CD14-positive monocyte (primary cell): ENCODE measurements at regions not wholly inside any gene's neighbourhood (a gene's known extent, or its start where the extent isn't known, plus 50 kb on each side); places are given as distances from the start of the nearest gene placed in this dataset.

Experiments used
- DNase-seq, 3 donors: peaks; one replicate each; pipeline ENCODE4 v3.0.0-alpha.2; 2011 to 2022
- H2AFZ ChIP-seq: 2 replicates; pipeline ENCODE4 v1.6.0; 2012; ENCODE audit warnings: mild to moderate bottlenecking, low read depth, low read length, inconsistent platforms; ENCODE audit not compliant: insufficient read depth, poor library complexity, severe bottlenecking
- H3K27ac ChIP-seq, 2 donors: 1 replicate in 1 of 2; 2 replicates in 1 of 2; pipeline ENCODE4 v1.5.1; 2012 to 2013; ENCODE audit warnings: low read length in 2 of 2, control low read depth in 1 of 2, inconsistent platforms in 1 of 2, low read depth in 1 of 2, mild to moderate bottlenecking in 1 of 2
- H3K27me3 ChIP-seq, 2 donors: one replicate each; pipeline versions ENCODE4 v1.6.0 to v1.6.1; 2011 to 2013; ENCODE audit warnings: low read length in 2 of 2; ENCODE audit not compliant: control insufficient read depth in 2 of 2, insufficient read depth in 2 of 2
- H3K36me3 ChIP-seq, 2 donors: replicated peaks in 1 of 2; 1 replicate in 1 of 2; 2 replicates in 1 of 2; pipeline versions ENCODE4 v1.5.1 to v1.6.1; 2012 to 2013; ENCODE audit warnings: low read length in 2 of 2, control low read depth in 1 of 2, inconsistent platforms in 1 of 2, mild to moderate bottlenecking in 1 of 2; ENCODE audit not compliant: insufficient read depth in 2 of 2, control insufficient read depth in 1 of 2
- H3K4me1 ChIP-seq, 2 donors: 1 replicate in 1 of 2; 2 replicates in 1 of 2; pipeline versions ENCODE4 v1.5.1 to v1.6.1; 2012 to 2013; ENCODE audit warnings: low read length in 2 of 2, control low read depth in 1 of 2, inconsistent platforms in 1 of 2, mild to moderate bottlenecking in 1 of 2, moderate library complexity in 1 of 2; ENCODE audit not compliant: insufficient read depth in 2 of 2, control insufficient read depth in 1 of 2
- H3K4me2 ChIP-seq: replicated peaks from 2 replicates; pipeline ENCODE3; 2012; ENCODE audit warnings: low read length, moderate library complexity, mild to moderate bottlenecking; ENCODE audit not compliant: poor library complexity, severe bottlenecking; ENCODE audit errors: extremely low read depth
- H3K4me3 ChIP-seq, 3 experiments: fragments of 200-600 bp in 1 of 3; sonication (generic) in 1 of 3; replicated peaks in 1 of 3; 1 replicate in 2 of 3; 2 replicates in 1 of 3; pipeline ENCODE4 v1.5.1; 2011 to 2013; ENCODE audit warnings: low read length in 3 of 3, mild to moderate bottlenecking in 3 of 3, control low read depth in 2 of 3, low read depth in 2 of 3, inconsistent platforms in 1 of 3, moderate library complexity in 1 of 3
- H3K79me2 ChIP-seq: 2 replicates; pipeline ENCODE4 v1.6.0; 2012; ENCODE audit warnings: mild to moderate bottlenecking, control low read depth, inconsistent platforms, low read length, moderate library complexity; ENCODE audit not compliant: insufficient read depth
- H3K9ac ChIP-seq: 2 replicates; pipeline ENCODE4 v1.6.0; 2017; ENCODE audit warnings: low read length, mild to moderate bottlenecking; ENCODE audit not compliant: insufficient read depth, poor library complexity, severe bottlenecking
- H3K9me3 ChIP-seq, 2 donors: replicated peaks in 1 of 2; 1 replicate in 1 of 2; 2 replicates in 1 of 2; pipeline versions ENCODE4 v1.5.1 to v1.6.1; 2012 to 2013; ENCODE audit warnings: low read length in 2 of 2, control low read depth in 1 of 2; ENCODE audit not compliant: control insufficient read depth in 1 of 2, insufficient read depth in 1 of 2
- H4K20me1 ChIP-seq: 2 replicates; pipeline ENCODE4 v1.6.0; 2012; ENCODE audit warnings: mild to moderate bottlenecking, low read length, control low read depth, moderate library complexity; ENCODE audit not compliant: insufficient read depth
- H3K27ac Mint-ChIP-seq, 7 donors: one replicate each; pipeline ENCODE4 v1.8.0; 2020; ENCODE audit warnings: mild to moderate bottlenecking in 7 of 7, mixed read lengths in 7 of 7, moderate library complexity in 6 of 7, inconsistent platforms in 2 of 7
- H3K27me3 Mint-ChIP-seq, 3 donors: one replicate each; pipeline ENCODE4 v1.8.0; 2021 to 2022; ENCODE audit warnings: low read depth in 3 of 3, mild to moderate bottlenecking in 3 of 3, mixed read lengths in 3 of 3, moderate library complexity in 3 of 3, inconsistent platforms in 1 of 3
- H3K36me3 Mint-ChIP-seq, 2 donors: one replicate each; pipeline ENCODE4 v1.8.0; 2020; ENCODE audit warnings: mixed read lengths in 2 of 2, inconsistent platforms in 1 of 2, mild to moderate bottlenecking in 1 of 2
- H3K4me1 Mint-ChIP-seq: one replicate; pipeline ENCODE4 v1.8.0; 2020; ENCODE audit warnings: mild to moderate bottlenecking, mixed read lengths
- H3K4me3 Mint-ChIP-seq, 2 donors: one replicate each; pipeline ENCODE4 v1.8.0; 2020; ENCODE audit warnings: mild to moderate bottlenecking in 2 of 2, mixed read lengths in 2 of 2, moderate library complexity in 1 of 2
- H3K9me3 Mint-ChIP-seq, 7 donors: one replicate each; pipeline ENCODE4 v1.8.0; 2020 to 2022; ENCODE audit warnings: mixed read lengths in 7 of 7, mild to moderate bottlenecking in 6 of 7, moderate library complexity in 6 of 7, inconsistent platforms in 2 of 7
- CTCF ChIP-seq: fragments of 200-600 bp; IDR thresholded peaks from one replicate; pipeline ENCODE4 v1.8.0; 2022; ENCODE audit warnings: antibody characterized with exemption, mild to moderate bottlenecking
- WGBS: methylation state at CpG from one replicate; pipeline ENCODE4 v1.1.5; 2013; ENCODE audit warnings: missing lambda C conversion rate; ENCODE audit not compliant: insufficient coverage; 5-methylcytosine and 5-hydroxymethylcytosine counted together
- intact Hi-C, 2 donors: fragments of 100-400 bp; cut with micrococcal nuclease; formaldehyde crosslinking; loops; one replicate each; pipeline versions ENCODE4 v1.15.0 to v1.15.1; 2023

- Mint-ChIP-seq H3K4me3 (no peak overlapping the region), H3K27me3 (peaks cover 0 to 4% (median 1%) of the 10 kb centered on the region in 3 donors), H3K27ac (peak overlapping the region; percentile 57 to 88 (median 75)), H3K4me1 (peaks cover 65% of the 10 kb centered on the region), H3K36me3 (peaks cover 2 to 3% of the 10 kb centered on the region in 2 donors), H3K9me3 (peaks cover 11 to 18% (median 14%) of the 10 kb centered on the region in 7 donors)
- TF ChIP-seq CTCF = no peak
- WGBS = no CpG with 5 or more reads among the region's 2 CpGs
- Histone ChIP-seq H3K27ac (peak overlapping the region in 1 of 2 donors; percentile 73), H3K4me1 (peaks cover 49 to 64% of the 10 kb centered on the region in 2 donors), H3K9ac (no peak overlapping the region), H2AFZ (peak overlapping the region; percentile 7), H3K27me3 (no peaks in the 10 kb centered on the region), H3K79me2 (no peaks in the 10 kb centered on the region), H3K9me3 (peaks cover 7 to 8% of the 10 kb centered on the region in 2 donors), H4K20me1 (no peaks in the 10 kb centered on the region), H3K4me2 (no peak overlapping the region), H3K36me3 (no peaks in the 10 kb centered on the region), H3K4me3 (peak overlapping the region in 1 of 3 experiments; percentile 23)
- intact Hi-C loops = loop anchor here (5.0 to 10.0 kb wide), 2 partner anchors 35 to 228 kb away; partner anchors contain the start of gene RPRD1A (in 1 of the 2)
- no peak for DNase-seq
Observed at GRCh38 chr18:35836932-35837331, 135.5 kb upstream of the RMP24 start.

DNA sequence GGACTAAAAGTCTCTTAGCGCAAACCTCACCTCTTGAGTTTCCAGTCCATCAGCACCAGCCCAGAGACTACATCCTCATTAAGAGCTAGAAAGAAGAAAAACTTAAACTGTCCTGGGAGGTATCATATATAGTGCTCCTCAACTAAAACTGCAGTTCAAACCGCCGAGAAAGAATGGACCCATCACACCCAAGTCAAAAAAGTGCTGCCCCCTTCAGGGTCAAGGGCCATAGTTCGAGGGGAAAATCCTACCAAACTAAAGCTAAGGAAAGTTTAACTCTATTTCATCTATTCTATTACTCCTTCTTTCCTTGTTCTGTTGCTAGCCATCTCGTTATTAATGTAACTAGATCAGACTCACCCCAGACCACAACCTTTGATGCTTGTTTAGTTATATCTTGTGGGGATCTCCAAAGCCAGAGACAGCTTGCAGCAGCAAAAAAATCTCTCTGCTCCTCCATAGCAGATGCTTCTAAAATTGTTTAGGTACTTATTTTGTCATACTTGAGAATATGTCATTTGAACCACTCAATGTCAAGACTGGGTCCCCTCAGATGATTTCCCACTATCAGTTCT is 134.5 kb upstream of the RMP24 start:
- no peaks in the 10 kb centered on the region for H4K20me1 ChIP-seq
- H3K4me3 Mint-ChIP-seq = no peak overlapping the region

More for the DNA sequence above, 134.5 kb upstream of the RMP24 start:
- H3K4me1 ChIP-seq = peaks cover 48 to 63% of the 10 kb centered on the region in 2 donors
- H3K9me3 ChIP-seq = no peaks in the 10 kb centered on the region
- no peak for DNase-seq
- no peak overlapping the region for H2AFZ ChIP-seq
- no peak overlapping the region for H3K4me2 ChIP-seq
- no peaks in the 10 kb centered on the region for H3K27me3 ChIP-seq
- Mint-ChIP-seq H3K4me1 (peaks cover 67% of the 10 kb centered on the region), H3K27ac (peak overlapping the region in 1 of 7 donors; percentile 38), H3K27me3 (peaks cover 0 to 4% (median 1%) of the 10 kb centered on the region in 3 donors), H3K9me3 (peaks cover 0 to 7% (median 3%) of the 10 kb centered on the region in 7 donors), H3K36me3 (peaks cover 2 to 3% of the 10 kb centered on the region in 2 donors)
- TF ChIP-seq CTCF = no peak
- no peak overlapping the region for H3K27ac ChIP-seq
- no peaks in the 10 kb centered on the region for H3K79me2 ChIP-seq
- H3K4me3 ChIP-seq = no peak overlapping the region
- H3K9ac ChIP-seq = no peak overlapping the region
- H3K36me3 ChIP-seq = no peaks in the 10 kb centered on the region
- WGBS = 93% methylated on average over 3 of the region's 5 CpGs
- intact Hi-C loops = loop anchor here (5.0 to 10.0 kb wide), 2 partner anchors 36 to 227 kb away; partner anchors contain the start of gene RPRD1A (in 1 of the 2)
